ENCODE measurements at regions not wholly inside any gene's neighbourhood (a gene's known extent, or its start where the extent isn't known, plus 50 kb on each side); places are given as distances from the start of the nearest gene placed in this dataset.

DNA sequence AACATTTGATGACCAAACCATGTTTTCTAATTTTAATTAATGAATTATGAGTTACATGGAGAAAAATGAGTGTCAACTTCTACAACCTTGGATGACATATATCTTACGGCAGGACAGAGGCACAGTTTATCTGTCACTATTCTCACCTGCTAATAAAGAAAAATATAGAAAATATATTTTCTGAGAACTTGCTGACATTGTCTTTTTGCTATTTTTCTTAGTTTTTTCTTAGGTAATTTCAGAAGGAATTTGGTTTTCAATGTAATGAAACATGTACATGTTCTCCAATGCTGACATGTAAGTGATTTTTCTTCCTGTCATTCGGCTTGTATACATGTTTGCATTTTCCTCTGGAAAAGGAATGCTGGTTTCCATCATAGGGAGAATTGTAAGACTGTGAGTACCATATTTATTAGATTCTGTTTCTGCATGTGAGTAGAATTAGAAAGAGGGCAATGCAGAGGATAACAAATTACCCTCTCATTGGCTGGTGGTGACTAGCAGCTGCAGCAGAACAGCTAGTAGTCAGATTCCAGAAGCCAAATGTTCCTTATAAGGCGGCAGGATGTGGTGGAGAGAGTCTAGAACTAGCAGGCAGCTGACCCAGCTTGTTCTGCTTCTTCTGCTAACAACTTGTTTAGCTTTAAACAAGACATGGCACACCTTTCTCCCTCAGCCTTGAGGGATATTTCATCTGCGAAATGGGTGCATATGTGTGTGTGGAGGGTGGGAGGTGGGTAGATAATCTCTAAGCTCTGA is 132.8 kb upstream of the SPACA1 start:
- no peak overlapping the region for H3K27ac ChIP-seq (ENCODE audit: low read depth, low read length)
- peaks cover 0 to 6% (median 0%) of the 10 kb centered on the region in 3 donors for H3K36me3 Mint-ChIP-seq
- no peaks in the 10 kb centered on the region for H3K9me3 Mint-ChIP-seq
- no peaks in the 10 kb centered on the region for H3K4me1 ChIP-seq (ENCODE audit: insufficient read depth, low read length)
- peaks cover 0 to 5% (median 2%) of the 10 kb centered on the region in 3 donors for H3K4me1 Mint-ChIP-seq
- peaks cover 7 to 31% of the 10 kb centered on the region in 2 donors for H3K27me3 Mint-ChIP-seq
- ChIA-PET POLR2A (interaction anchor here (0.5 to 0.6 kb wide), 2 partner anchors 13 to 16 kb away, joined by 3 to 4 read pairs; no protein-coding TSS in a partner anchor), CTCF (no interaction called here)
- no peaks in the 10 kb centered on the region for H3K9me3 ChIP-seq (ENCODE audit: low read length)
- no peak overlapping the region for H3K4me3 Mint-ChIP-seq
- H3K27me3 ChIP-seq (ENCODE audit: insufficient read depth, low read length, poor library complexity, severe bottlenecking), result no peaks in the 10 kb centered on the region
- H3K36me3 ChIP-seq (ENCODE audit: insufficient read depth, low read length), result no peaks in the 10 kb centered on the region
- peak in 1 of 5 donors; percentile 11 for DNase-seq
- H3K27ac Mint-ChIP-seq, result no peak overlapping the region
- H3K4me3 ChIP-seq (ENCODE audit: low read length), result no peak overlapping the region

DNA sequence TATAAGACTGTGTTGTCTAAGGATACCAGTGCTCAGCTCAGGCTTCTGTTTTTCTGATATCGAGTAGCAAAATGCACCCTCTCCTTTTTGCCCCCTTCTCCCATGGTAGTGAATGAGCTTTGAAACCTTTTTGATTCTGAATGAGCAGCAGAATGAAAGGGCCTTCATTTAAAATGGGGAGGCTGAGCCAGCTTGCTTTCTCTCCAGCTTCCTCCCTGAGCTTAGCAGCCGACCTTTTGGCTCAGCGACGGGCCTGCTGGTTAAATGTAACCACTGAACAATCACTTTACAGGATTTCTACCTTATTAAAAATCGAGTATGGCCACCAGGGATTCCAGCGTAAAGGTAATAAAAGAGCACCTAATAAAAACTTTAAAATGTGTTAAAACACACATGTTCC is 133.7 kb upstream of the SPACA1 start:
- Mint-ChIP-seq H3K36me3 (peaks cover 0 to 6% (median 0%) of the 10 kb centered on the region in 3 donors), H3K4me1 (peaks cover 3 to 7% (median 6%) of the 10 kb centered on the region in 3 donors), H3K27me3 (peaks cover 5 to 32% of the 10 kb centered on the region in 2 donors), H3K9me3 (no peaks in the 10 kb centered on the region), H3K27ac (no peak overlapping the region), H3K4me3 (no peak overlapping the region)
- Histone ChIP-seq H3K27me3 (ENCODE audit: insufficient read depth, low read length, poor library complexity, severe bottlenecking) (no peaks in the 10 kb centered on the region), H3K9me3 (ENCODE audit: low read length) (no peaks in the 10 kb centered on the region), H3K27ac (ENCODE audit: low read depth, low read length) (no peak overlapping the region), H3K4me1 (ENCODE audit: insufficient read depth, low read length) (no peaks in the 10 kb centered on the region), H3K4me3 (ENCODE audit: low read length) (no peak overlapping the region), H3K36me3 (ENCODE audit: insufficient read depth, low read length) (no peaks in the 10 kb centered on the region)
- ChIA-PET CTCF (interaction anchor here (0.9 kb wide), 1 partner anchor 16 kb away, joined by 3 read pairs; no protein-coding TSS in a partner anchor), POLR2A (no interaction called here)
- DNase-seq, result no peak

DNA sequence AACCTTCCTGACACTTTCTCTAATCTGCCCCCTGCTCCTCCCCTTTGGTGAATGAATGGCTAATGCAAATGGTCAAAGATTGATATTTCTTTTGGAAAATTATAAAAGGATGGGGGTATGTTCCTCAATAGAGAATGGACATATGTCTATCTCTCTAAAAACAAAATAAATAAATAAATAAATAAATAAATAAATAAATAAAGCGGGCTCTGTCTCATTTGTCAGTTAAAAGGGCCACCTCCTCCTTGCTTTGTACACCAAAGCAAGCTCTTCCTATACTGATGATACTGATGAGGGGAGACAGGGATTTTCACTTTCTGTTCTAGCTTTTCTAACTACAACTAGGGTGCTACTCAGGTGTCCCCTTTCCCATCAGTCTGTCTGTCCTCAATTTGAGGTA is 135.5 kb upstream of the SPACA1 start:
- Histone ChIP-seq H3K27ac (ENCODE audit: low read depth, low read length) (no peak overlapping the region), H3K27me3 (ENCODE audit: insufficient read depth, low read length, poor library complexity, severe bottlenecking) (no peaks in the 10 kb centered on the region), H3K4me1 (ENCODE audit: insufficient read depth, low read length) (peaks cover 11% of the 10 kb centered on the region), H3K4me3 (ENCODE audit: low read length) (no peak overlapping the region), H3K36me3 (ENCODE audit: insufficient read depth, low read length) (no peaks in the 10 kb centered on the region), H3K9me3 (ENCODE audit: low read length) (no peaks in the 10 kb centered on the region)
- Mint-ChIP-seq H3K36me3 (peaks cover 0 to 6% (median 0%) of the 10 kb centered on the region in 3 donors), H3K4me1 (peaks cover 18 to 26% (median 24%) of the 10 kb centered on the region in 3 donors), H3K27me3 (peaks cover 5 to 35% of the 10 kb centered on the region in 2 donors), H3K27ac (no peak overlapping the region), H3K4me3 (no peak overlapping the region), H3K9me3 (no peaks in the 10 kb centered on the region)
- DNase-seq, result no peak
- CTCF ChIA-PET, result no interaction called here
- POLR2A ChIA-PET, result no interaction called here

DNA sequence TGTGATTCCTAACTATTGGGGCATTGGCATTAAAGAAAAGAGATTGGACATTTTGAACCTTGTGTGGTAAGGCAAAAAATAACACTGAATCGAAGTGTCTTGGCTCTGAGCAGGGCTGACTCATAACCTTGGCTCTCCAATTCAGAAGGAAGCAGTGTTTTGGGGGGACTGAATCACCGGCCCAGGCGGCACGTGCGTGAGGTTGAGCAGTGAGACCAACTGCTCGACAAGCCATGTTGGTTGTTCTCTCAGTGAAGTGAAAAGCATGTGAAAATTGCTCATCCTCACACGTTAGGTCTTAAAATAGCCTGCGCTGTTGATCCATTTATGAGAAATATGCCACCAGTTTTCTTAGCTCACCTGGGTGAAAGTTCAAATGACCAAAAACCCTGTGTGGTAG is 137.8 kb upstream of the SPACA1 start:
- no peak overlapping the region for H3K4me3 Mint-ChIP-seq
- Histone ChIP-seq H3K27me3 (ENCODE audit: insufficient read depth, low read length, poor library complexity, severe bottlenecking) (no peaks in the 10 kb centered on the region), H3K27ac (ENCODE audit: low read depth, low read length) (no peak overlapping the region), H3K4me1 (ENCODE audit: insufficient read depth, low read length) (peaks cover 11% of the 10 kb centered on the region), H3K36me3 (ENCODE audit: insufficient read depth, low read length) (no peaks in the 10 kb centered on the region), H3K4me3 (ENCODE audit: low read length) (no peak overlapping the region), H3K9me3 (ENCODE audit: low read length) (no peaks in the 10 kb centered on the region)
- peaks cover 21 to 28% (median 25%) of the 10 kb centered on the region in 3 donors for H3K4me1 Mint-ChIP-seq
- no peak for DNase-seq
- no peaks in the 10 kb centered on the region for H3K9me3 Mint-ChIP-seq
- no peak overlapping the region for H3K27ac Mint-ChIP-seq
- ChIA-PET CTCF (no interaction called here), POLR2A (no interaction called here)
- H3K36me3 Mint-ChIP-seq, result peaks cover 0 to 6% (median 0%) of the 10 kb centered on the region in 3 donors
- H3K27me3 Mint-ChIP-seq, result peaks cover 5 to 35% of the 10 kb centered on the region in 2 donors

DNA sequence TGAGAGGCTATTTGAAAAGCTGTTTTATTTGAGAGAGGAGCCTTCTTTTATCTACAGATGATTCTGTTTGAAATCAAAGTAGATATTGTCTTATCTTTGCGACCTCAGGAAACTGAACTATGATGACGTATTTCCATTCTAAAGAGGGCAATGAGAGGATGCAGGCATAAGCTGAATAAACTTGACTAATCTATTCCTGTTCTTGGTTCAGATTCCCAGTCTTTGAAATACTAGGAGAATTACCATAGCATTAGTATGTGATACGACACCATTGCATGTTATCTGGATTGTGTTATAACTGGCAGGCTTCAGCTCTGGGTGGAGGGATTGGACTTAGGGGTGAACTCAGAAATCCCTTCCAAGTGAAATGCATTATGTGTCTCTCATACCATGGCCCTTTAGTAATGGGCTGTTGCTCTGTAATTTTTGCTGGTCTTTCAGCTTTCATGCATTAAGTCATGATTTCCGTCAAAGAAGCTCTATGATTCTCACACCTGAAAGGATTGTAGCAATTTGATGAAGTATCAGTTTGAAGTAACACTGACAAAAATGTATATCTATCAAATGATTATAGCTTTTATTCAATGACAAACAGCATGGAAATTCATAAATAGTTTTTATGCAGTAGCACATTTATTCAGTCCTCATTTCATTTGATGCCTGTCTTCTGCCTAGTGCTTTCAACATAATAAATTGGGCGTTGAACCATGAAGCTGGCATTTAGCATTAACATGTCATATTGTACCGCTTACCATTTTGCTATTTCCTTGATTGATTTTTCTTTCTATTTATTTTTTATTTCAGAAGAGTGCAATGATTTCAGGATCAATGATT is 138.4 kb upstream of the SPACA1 start:
- Histone ChIP-seq H3K27me3 (ENCODE audit: insufficient read depth, low read length, poor library complexity, severe bottlenecking) (no peaks in the 10 kb centered on the region), H3K4me3 (ENCODE audit: low read length) (no peak overlapping the region), H3K36me3 (ENCODE audit: insufficient read depth, low read length) (no peaks in the 10 kb centered on the region), H3K4me1 (ENCODE audit: insufficient read depth, low read length) (peaks cover 11% of the 10 kb centered on the region), H3K9me3 (ENCODE audit: low read length) (no peaks in the 10 kb centered on the region), H3K27ac (ENCODE audit: low read depth, low read length) (no peak overlapping the region)
- Mint-ChIP-seq H3K4me3 (no peak overlapping the region), H3K27me3 (peaks cover 5 to 35% of the 10 kb centered on the region in 2 donors), H3K9me3 (no peaks in the 10 kb centered on the region), H3K4me1 (peaks cover 21 to 28% (median 25%) of the 10 kb centered on the region in 3 donors), H3K27ac (peak overlapping the region in 1 of 8 donors; percentile 5), H3K36me3 (peaks cover 0 to 6% (median 0%) of the 10 kb centered on the region in 3 donors)
- no peak for DNase-seq
- CTCF ChIA-PET, result no interaction called here
- POLR2A ChIA-PET, result no interaction called here

DNA sequence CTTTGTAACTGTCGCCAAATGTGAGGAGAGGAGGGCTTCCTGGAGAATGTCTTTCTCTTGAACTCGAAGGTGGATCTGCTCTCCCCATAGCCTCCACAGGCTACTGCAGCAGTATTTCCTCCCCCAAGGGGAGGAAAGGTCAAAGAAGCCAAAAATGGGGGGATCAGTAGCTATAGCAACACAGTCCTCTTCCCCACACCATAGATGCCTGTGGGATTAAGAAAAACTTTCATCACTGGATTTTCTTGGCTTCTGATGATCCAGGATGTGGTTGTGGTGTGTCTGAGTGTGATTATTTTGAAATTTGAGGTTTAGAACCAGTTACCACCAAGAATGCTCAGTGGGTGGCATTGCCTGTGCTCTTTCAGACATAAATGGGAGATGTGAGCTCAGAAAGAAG is 140.1 kb upstream of the SPACA1 start:
- Histone ChIP-seq H3K36me3 (ENCODE audit: insufficient read depth, low read length) (no peaks in the 10 kb centered on the region), H3K9me3 (ENCODE audit: low read length) (no peaks in the 10 kb centered on the region), H3K27ac (ENCODE audit: low read depth, low read length) (no peak overlapping the region), H3K4me1 (ENCODE audit: insufficient read depth, low read length) (peaks cover 11% of the 10 kb centered on the region), H3K4me3 (ENCODE audit: low read length) (no peak overlapping the region), H3K27me3 (ENCODE audit: insufficient read depth, low read length, poor library complexity, severe bottlenecking) (no peaks in the 10 kb centered on the region)
- DNase-seq, result peak in 2 of 5 donors; percentile 39 to 40
- POLR2A ChIA-PET, result no interaction called here
- Mint-ChIP-seq H3K27me3 (peaks cover 5 to 26% of the 10 kb centered on the region in 2 donors), H3K27ac (peak overlapping the region in 3 of 8 donors; percentile 17 to 58 (median 25)), H3K4me3 (peak overlapping the region in 4 of 7 donors; percentile 3 to 59 (median 46)), H3K36me3 (peaks cover 0 to 6% (median 0%) of the 10 kb centered on the region in 3 donors), H3K4me1 (peaks cover 21 to 28% (median 25%) of the 10 kb centered on the region in 3 donors), H3K9me3 (no peaks in the 10 kb centered on the region)
- CTCF ChIA-PET, result interaction anchor here (1.4 kb wide), 1 partner anchor 23 kb away, joined by 3 read pairs; no protein-coding TSS in a partner anchor

DNA sequence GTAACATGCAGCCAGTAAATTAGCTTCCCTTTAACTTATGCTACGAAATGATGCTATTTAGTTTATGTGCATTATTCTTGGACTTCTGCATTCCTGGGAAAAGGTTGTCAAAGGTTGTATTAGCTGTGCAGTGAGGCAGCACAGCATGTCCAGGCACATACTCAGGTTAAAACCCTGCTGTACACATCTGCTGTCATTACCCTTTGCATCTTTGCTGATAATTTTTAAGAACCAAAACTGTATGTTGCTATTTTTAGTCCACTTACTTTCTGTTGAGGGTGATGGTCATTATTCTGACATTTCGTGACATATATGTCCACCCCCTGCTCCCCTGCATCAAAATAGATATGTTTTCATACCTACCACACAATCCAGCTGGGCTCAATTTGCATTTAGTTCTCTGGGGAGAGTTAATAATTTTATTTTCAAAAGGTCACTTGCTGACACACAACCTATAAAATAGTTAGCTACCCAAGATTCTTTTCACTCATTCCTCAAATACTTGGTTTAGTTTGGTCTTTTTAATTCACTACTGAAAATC is 142.5 kb upstream of the SPACA1 start:
- H3K4me1 Mint-ChIP-seq, result peaks cover 21 to 28% (median 25%) of the 10 kb centered on the region in 3 donors
- H3K36me3 ChIP-seq (ENCODE audit: insufficient read depth, low read length), result no peaks in the 10 kb centered on the region
- no peaks in the 10 kb centered on the region for H3K9me3 ChIP-seq (ENCODE audit: low read length)
- no peak overlapping the region for H3K4me3 Mint-ChIP-seq
- no peak overlapping the region for H3K27ac Mint-ChIP-seq
- CTCF ChIA-PET, result no interaction called here
- no peaks in the 10 kb centered on the region for H3K36me3 Mint-ChIP-seq
- H3K27me3 Mint-ChIP-seq, result peaks cover 3 to 11% of the 10 kb centered on the region in 2 donors
- DNase-seq, result no peak
- H3K4me1 ChIP-seq (ENCODE audit: insufficient read depth, low read length), result peaks cover 11% of the 10 kb centered on the region
- no peaks in the 10 kb centered on the region for H3K27me3 ChIP-seq (ENCODE audit: insufficient read depth, low read length, poor library complexity, severe bottlenecking)
- H3K9me3 Mint-ChIP-seq, result no peaks in the 10 kb centered on the region
- no peak overlapping the region for H3K4me3 ChIP-seq (ENCODE audit: low read length)
- POLR2A ChIA-PET, result no interaction called here
- H3K27ac ChIP-seq (ENCODE audit: low read depth, low read length), result no peak overlapping the region

DNA sequence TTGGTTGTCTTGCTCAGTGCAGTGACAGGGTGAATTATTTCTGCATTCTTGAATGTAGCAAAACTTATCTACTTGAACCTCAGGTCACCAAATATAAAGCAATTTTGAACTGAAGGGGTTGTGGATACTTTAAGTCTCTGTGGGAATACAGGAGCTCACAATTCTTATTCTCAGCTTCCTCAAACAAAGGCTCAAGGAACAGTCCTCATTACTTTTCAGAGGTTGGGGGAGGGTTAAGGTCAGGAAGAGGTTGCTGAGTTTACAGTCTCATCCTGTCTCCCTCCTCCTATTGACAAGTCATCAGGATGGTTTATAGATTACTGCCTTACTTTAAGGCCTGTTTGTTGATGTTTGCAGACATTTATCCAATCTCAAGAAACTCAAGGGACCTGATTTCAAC is 143.6 kb upstream of the SPACA1 start:
- H3K36me3 ChIP-seq (ENCODE audit: insufficient read depth, low read length), result no peaks in the 10 kb centered on the region
- peaks cover 11% of the 10 kb centered on the region for H3K4me1 ChIP-seq (ENCODE audit: insufficient read depth, low read length)
- H3K9me3 Mint-ChIP-seq, result no peaks in the 10 kb centered on the region
- no peaks in the 10 kb centered on the region for H3K9me3 ChIP-seq (ENCODE audit: low read length)
- H3K27me3 Mint-ChIP-seq, result peaks cover 3% of the 10 kb centered on the region in 2 donors
- POLR2A ChIA-PET, result no interaction called here
- no peak overlapping the region for H3K27ac ChIP-seq (ENCODE audit: low read depth, low read length)
- DNase-seq, result no peak
- H3K4me1 Mint-ChIP-seq, result peaks cover 20 to 23% (median 23%) of the 10 kb centered on the region in 3 donors
- H3K27ac Mint-ChIP-seq, result no peak overlapping the region
- no peaks in the 10 kb centered on the region for H3K27me3 ChIP-seq (ENCODE audit: insufficient read depth, low read length, poor library complexity, severe bottlenecking)
- H3K4me3 ChIP-seq (ENCODE audit: low read length), result no peak overlapping the region
- CTCF ChIA-PET, result no interaction called here
- no peak overlapping the region for H3K4me3 Mint-ChIP-seq
- no peaks in the 10 kb centered on the region for H3K36me3 Mint-ChIP-seq
